Body of pancreas (tissue), 4 donors: ENCODE measurements at regions not wholly inside any gene's neighbourhood (a gene's known extent, or its start where the extent isn't known, plus 50 kb on each side); places are given as distances from the start of the nearest gene placed in this dataset.

Experiments used
- POLR2A ChIP-seq, 3 donors: fragments of 450-650 bp; IDR thresholded peaks; one replicate each; pipeline ENCODE4 v1.6.1; 2016; ENCODE audit warnings: antibody characterized with exemption in 3 of 3, mild to moderate bottlenecking in 2 of 3
- TF ChIP-seq, protein P1 (sequence below), 7 experiments: fragments of 450-650 bp in 4 of 7; fragments of 200-600 bp in 3 of 7; sonication (generic) in 3 of 7; IDR thresholded peaks; one replicate each; pipeline ENCODE4 v1.5.1; 2016 to 2019; ENCODE audit warnings: antibody characterized with exemption in 7 of 7

DNA sequence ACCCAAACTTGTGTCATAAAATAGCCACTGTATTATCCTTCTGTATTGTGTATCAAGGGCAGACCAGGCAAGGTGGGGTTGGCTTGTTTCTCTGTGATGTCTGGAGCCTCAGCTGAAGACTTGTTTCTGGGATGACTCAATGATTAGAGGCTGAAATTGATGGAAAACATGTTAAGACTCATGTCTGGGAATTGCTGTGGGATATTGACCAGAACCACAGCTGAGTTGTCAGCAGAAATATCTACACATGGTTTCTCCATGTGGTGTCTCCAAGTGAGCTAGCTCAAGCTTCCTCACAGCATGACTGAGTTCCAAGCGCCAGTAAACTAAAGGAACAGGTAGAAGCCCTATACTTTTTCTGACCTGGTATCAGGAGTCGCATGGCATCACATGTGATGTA is 128.5 kb upstream of the SYNDIG1 start:
- TF ChIP-seq, protein P1, sequence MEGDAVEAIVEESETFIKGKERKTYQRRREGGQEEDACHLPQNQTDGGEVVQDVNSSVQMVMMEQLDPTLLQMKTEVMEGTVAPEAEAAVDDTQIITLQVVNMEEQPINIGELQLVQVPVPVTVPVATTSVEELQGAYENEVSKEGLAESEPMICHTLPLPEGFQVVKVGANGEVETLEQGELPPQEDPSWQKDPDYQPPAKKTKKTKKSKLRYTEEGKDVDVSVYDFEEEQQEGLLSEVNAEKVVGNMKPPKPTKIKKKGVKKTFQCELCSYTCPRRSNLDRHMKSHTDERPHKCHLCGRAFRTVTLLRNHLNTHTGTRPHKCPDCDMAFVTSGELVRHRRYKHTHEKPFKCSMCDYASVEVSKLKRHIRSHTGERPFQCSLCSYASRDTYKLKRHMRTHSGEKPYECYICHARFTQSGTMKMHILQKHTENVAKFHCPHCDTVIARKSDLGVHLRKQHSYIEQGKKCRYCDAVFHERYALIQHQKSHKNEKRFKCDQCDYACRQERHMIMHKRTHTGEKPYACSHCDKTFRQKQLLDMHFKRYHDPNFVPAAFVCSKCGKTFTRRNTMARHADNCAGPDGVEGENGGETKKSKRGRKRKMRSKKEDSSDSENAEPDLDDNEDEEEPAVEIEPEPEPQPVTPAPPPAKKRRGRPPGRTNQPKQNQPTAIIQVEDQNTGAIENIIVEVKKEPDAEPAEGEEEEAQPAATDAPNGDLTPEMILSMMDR (IDR thresholded peaks at IDR 0.05), result no peak
- TF ChIP-seq POLR2A (IDR thresholded peaks at IDR 0.05), result no peak
